HG03520 (cell line): ENCODE measurements at regions not wholly inside any gene's neighbourhood (a gene's known extent, or its start where the extent isn't known, plus 50 kb on each side); places are given as distances from the start of the nearest gene placed in this dataset.
"Not testable (repeated sequence)": the region's sequence is repeated elsewhere in the genome, so short reads cannot be mapped to it uniquely, and the experiment has no call there.

Source experiments
- ATAC-seq: cut with Tn5 transposase; IDR thresholded peaks from one replicate; pipeline ENCODE4 v1.9.1; 2021; ENCODE audit warnings: mild to moderate bottlenecking, moderate library complexity; ENCODE audit not compliant: unreplicated experiment

DNA sequence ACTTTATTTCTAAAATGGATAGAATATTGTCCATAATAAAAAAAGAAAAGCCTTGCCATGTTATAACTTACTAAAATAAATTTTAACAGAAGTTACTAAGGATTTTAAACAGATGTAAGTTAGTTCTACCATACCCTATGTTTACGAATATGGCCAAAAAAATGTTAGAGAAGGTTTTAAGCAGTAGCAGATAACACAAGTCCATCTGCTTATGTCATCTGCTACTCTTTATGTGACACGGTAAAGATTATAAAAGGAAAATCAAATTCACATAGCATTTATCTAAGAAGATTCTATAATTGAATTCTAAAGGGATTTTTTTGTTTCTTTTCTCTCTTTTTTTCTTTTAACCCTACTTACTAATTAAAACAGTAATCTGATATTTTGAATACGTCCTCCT, 114.2 kb upstream of the MIR17HG start:
- ATAC-seq, result no peak

DNA sequence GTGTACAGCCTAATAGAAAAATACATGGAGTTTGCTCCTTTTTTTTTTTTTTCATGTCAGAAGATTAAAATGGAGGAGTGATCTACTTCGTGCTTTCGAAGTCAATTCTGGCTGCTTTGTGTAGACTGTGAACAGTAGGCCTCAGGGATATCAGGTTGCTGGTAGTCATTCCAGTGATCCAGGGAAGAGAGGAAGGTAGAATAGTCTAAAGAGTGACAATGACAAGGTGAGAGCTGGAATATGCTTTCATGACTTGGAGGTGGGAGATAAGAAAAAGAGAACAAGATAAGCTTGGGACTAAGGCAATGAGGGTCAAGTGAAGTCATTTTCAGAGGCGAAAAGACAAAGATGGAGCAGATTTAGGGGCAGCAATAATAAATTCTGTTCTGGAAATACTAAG, 111.3 kb upstream of the MIR17HG start:
- ATAC-seq, result no peak

DNA sequence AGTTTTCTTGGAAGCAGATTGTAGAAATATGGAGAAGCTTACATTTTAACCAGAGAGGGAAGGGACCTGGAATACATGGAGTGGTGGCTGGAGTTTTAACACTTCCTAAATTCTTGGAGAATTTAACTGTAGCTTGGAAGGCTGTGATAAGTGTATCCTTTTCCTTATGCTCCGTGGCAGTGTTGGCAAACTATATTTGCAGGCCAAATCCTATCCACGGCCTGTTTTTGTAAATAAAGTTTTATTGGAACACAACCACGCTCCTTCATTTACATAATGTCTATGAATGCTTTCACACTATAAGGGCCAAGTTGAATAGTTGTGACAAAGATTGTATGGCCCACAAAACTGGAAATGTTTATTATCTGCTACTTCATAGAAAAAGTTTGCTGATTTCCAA, 110.6 kb upstream of the MIR17HG start:
- ATAC-seq, result no peak

DNA sequence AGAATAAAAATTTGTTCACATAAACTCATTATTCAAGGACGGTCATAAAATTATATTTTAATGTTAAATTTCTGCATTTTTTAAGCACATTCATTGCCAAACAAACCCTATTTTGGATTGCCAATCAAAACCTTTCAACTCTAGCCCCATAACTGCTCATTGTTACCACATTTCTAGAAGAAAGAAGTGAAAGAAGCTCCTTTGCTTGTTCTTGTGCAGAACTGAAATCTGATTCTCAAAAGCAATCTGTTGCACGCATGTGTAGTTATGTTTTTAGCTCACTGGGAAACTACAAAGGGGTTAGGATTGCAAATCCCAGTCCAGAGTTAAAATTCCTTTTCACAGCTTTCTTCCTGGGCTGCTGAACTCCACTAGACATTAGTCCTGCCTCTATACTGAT, 109.5 kb upstream of the MIR17HG start:
- ATAC-seq, result no peak

DNA sequence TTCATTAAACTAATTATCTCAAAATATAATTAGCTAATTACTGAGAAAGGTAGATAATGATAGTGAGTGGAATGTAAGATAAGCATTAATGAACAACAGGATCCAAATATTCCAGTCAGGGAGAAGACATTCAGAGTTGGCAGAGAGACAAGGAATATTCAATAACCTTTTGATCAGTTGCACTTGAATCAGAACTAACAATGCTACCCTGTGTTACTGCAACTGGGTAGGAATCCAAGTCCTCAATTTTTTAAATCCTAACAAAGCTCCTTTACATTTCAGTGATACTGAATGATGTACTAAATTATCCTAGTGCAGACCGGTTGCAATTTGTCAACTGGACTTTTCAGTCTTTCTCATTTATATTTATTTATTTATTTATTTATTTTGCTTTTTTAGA, 107.1 kb upstream of the MIR17HG start:
- ATAC-seq, result no peak

DNA sequence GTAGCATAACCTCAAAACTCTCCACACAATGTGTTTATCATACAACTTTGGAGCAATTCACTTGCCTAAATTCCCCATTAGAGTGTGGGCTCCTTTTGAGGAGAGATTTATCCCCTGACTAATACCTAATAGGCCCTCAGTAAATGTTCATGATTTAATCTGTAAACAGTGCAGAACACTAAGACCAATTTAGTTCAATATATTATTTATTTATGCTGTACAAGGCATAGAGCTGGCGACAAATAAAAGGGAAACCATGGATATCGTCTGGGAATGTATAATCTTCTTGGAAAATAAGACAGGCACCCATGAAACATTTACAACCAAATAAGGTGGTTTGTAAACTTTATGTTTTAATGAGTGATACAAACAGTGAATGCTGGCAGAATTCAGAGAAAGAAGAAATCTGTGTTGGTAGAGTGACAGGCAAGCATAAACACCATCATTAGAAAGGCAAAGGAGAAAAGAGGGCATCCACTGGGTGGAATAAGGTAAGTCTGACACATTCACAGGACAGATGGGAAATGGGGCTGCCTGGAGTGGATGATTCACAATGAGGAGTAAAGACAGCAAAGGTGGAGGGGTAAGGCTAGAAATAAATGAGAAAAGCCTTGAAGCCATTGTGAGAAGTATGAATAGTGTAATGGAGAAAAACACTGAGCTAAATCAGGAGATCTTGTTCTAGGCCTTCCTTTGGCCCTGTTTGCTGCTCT, 106.1 kb upstream of the MIR17HG start:
- no peak for ATAC-seq

DNA sequence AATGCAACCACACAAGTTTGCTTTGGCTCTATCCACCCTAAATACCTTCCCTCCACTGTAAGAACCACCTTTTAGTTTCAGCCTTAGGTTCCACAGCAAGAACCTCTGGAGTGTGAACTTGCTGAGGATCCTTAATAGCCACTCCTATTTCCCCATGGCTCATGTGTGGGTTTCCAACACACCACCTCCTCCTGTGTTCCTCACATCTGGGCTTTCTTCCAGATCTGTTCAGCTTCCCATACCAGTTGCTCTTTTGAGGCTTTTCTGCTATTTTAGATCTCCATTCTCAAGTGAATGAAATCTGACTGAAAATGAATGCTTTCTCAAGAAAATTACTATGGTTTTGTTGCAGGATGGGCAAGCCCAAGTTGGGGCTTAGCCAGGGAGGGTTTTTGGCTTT, 104.8 kb upstream of the MIR17HG start:
- no peak for ATAC-seq

DNA sequence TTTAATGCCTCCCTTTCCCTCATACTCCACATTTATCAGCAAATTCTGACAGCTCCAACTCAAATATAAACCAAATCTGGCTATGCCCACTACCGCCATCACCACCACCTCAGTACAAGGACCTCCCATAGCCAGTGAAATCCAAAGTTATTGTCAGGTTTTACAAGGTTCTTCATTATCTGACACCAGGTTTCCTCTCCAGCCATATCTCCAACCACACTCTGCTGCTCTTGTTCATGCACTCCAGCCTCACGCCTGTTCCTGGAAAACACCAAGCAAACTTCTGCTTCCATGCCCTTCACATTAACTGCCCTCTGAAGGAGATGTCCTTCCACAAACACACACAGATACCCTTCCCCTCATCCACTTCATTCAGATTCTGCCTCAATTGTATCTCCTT, 102.2 kb upstream of the MIR17HG start:
- no peak for ATAC-seq

DNA sequence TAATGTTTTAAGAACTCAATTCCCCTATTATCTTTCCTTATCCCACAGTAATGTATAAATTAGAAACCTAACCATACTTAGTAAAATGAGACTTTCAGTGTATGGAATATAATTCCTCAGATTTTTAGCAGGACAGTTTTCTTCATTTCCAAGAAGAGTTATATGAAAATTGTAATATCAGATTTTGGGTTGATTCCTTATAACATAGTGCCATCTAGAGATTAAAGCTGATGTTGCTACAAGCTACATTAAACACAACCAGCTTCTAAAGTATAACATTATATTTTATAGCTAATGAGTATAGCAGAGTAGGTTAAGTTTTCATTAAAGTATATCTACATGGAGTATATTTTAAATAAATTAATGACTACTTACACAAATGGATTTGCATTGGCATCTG, 99.7 kb upstream of the MIR17HG start:
- no peak for ATAC-seq

DNA sequence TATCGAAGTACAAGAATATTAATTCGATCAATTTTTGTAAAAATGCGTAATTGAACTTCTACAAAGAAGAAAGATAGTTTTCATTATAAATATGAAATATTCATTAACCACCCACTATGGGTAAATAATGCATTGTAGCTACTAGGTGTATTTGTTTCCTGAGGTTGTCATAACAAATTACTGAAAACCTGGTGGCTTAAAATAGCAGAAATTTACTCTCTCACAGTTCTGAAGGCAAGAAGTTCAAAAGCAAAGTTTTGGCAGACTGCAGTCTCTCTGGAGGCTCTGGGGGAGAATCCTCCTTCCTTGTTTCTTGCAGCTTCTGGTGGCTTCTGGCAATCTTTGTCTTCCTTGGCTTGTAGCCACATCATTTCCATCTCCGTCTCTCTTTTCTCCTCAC, 99.2 kb upstream of the MIR17HG start:
- ATAC-seq, result no peak

DNA sequence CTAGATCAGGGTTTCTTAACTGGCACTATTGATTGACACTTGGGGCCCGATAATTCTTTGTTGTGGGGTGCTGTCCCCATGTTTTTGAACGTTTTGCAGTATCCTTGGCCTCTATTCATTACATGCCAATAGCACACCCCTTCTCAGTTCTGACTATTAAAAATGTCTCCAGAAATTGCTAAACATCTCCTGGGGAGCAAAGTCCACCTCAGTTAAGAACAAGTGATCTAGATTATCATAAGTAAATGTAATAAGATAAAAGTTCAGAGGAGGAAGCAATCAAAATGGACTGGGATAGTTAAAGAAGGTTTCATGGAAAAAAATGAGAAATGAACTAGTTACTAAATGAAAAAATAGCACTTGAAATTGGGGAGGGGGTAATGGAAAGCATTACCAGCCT, 98.1 kb upstream of the MIR17HG start:
- no peak for ATAC-seq

DNA sequence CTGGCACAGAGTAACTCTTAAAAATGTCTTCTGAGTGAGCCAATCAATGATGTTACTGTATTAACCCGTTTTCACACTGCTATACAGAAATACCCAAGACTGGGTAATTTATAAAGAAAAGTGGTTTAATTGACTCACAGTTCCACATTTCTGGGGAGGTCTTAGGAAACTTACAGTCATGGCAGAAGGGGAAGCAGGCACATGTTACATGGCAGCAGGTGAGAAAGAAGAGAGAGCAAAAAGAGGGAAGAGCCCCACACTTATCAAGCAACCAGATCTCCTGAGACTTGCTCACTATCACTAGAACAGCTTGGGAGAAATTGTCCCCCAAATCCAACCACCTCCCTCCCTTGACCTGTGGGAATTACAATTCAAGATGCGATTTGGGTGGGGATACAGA, 97.6 kb upstream of the MIR17HG start:
- ATAC-seq, result no peak

DNA sequence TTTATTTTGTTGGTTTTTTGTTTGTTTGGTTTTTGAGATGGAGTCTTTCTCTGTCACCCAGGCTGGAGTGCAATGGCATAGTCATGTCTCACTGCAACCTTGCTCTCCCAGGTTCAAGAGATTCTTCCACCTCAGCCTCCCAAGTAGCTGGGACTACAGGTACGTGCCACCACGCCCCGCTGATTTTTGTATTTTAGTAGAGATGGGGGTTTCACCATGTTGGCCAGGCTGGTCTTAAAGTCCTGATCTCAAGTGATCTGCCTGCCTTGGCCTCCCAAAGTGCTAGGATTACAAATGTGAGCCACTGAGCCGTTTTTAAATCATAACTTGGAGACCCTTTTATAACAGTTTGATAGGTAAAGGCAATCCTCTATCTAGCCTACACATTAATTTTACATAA, 95.9 kb upstream of the MIR17HG start:
- not testable (repeated sequence) for ATAC-seq

DNA sequence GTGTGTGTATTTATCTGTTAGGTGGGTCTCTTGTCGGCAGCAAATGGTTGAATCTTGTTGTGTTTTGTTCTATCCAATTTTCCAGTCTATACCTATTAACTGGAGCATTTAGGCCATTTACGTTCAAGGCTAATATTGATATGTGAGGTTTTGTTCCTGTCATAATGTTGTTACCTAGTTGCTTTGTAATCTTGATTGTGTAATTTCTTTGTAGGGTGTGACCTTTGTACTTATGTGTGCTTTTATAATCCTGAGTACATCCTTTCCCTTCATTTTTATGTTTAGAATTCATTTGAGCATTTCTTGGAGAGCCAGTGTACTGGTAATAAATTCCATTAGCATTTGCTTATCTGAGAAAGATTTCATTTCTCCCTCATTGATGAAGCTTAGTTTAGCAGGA, 83.0 kb upstream of the MIR17HG start:
- ATAC-seq, result no peak

DNA sequence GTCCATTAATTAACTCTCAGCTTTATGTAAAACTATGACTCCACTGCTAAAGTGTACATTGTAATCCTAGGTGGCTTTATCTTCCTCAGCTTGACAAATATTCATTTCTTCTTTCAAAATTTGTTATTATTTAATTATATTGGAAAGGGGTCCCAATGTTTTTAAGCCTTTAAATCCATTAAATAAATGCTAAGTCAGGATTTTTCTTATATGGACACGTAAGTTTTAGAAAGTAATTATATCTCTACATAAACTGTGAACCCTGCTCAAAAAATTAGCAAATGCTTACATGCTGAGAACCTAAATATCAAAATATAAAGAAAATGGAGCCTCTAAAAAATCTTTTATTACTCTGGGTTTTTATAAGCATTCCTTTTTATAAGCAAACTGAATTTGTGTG, 78.2 kb upstream of the MIR17HG start:
- ATAC-seq, result no peak

DNA sequence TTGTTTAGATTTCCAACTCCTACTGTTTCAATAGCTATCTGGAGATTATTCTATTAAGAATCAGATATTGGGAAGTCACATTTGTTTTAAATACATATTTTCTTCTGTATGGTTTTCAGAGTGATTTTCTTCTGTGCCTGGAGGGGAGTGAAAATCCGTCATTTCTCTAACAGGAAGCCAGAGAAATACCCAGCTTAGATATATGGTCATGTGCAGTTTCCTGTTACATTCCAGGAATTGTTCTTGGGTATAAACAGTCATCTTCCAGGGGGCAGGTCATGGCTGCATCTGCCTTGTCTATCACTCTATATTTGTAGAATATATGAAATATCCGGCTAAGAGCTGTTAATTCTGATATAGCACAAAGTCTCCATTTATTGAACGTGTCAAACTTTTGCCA, 77.5 kb upstream of the MIR17HG start:
- ATAC-seq, result no peak

DNA sequence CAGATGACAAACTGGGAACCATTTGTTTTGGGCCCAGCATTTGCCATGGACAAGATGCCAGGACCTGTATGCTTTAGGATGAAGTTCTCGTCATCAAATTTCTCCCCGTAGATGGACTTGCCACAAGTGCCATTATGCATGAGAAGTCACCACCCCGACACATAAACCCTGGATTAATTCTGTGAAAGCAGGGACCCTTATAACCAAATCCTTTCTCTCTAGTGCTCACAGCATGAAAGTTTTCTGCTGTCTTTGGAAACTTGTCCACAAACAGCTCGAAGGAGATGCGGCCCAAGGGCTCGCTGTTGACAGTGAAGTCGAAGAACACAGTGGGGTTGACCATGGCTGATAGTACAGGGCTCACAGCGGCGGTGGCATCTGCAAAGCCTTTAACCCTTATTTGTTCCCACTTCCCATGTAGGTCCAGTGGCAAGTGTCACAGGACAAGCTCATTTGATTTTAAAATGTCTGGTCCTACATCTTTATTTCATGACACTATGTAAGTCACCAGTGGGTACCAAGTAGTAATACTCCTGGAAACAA, 75.2 kb upstream of the MIR17HG start:
- ATAC-seq, result no peak

DNA sequence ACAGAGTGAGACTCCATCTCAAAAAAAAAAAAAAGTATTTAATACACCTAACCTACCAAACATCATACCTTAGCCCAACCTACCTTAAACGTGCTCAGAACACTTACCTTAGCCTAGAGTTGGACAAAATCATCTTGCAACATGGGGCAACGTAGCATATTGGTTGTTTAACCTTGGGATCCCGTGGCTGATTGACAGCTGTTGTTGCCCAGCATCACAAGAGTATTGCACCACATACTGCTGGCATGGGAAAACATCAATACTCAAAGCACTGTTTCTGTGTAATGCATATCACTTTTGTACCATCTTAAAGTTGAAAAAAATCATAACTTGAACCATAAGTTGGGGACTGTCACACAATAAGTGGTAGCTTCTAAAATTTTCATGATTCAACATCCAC, 73.8 kb upstream of the MIR17HG start:
- ATAC-seq, result no peak

DNA sequence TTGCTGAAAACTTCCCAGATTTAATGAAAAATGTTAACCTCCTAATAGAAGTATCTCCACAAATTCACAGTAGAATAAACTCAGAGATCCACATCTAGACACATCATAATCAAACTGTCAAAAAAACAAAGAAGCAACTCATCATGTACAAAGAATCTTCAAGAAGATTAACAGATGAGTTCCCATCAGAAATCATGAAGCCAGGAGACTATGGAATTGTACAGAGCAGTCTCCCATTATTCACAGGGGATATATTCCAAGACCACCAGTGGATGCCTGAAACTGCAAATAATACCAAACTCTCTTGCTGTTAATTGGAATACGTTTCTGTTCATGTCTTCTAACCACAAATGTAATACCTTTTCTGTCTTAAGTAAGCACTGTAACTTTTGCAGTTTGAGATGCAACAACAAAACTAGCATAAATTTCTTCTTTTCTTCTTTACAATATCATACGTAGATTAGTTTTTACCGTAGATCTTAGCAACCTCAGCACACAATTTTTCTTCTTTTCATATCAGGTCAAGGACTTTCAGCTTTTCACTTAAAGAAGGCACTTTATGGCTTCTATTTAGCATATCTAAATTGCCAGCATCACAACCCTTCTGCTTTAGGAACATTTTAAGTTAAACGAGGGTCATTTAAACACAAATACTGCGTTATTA, 70.3 kb upstream of the MIR17HG start:
- ATAC-seq, result no peak

DNA sequence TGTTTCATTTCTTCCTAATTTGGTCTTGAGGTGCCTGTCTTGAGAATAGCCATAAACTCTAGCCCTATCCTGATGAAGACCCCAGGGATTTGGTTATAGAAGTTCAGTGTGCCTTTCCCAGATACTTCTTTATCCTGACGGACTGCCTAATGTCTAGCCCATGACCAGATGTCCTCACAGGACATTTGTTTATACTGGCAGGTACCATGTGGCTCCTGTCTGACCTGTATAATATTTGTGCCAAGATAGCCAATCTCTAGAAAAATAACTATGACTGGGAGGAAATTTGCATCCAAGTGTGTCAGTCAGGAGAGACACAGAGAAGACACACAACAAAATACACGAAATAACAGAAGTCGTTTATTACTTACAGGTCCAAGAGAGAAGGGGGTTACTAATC, 69.2 kb upstream of the MIR17HG start:
- no peak for ATAC-seq

DNA sequence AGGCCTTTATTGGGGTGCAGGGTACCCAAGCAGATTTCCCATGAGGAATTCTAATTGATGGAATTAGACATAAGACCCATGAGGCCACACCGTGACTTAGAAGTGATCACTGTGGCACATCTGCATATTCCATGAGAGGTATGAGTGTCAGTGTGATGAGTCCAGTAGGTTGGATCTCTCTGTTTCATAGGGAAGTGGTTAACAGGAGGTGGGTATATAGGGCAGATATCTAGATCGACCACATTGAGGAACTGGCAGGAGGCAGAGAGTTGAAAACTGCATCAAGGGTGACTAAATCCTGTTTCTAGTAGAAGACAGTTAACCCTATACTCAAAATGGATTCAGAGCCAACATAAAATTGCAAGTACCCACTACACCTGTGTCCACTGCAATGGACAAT, 68.6 kb upstream of the MIR17HG start:
- ATAC-seq, result no peak

DNA sequence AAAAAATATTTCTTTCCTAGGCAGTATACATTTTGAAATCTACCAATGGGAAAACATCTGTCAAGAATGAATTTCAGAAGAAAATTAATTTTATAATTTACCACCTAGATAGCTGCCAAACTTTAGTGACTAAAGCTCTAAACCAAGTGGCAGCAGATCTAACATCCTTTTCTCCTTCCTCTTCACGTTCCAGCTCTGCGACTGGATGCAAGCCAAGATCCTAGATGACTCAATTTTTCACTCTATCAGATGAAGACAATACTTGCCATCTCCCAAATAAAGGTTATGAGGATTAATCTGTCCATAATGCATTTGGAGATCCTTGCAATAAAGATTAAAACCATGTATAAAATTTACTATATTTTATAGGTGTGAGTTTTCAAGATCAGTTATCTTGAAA, 66.7 kb upstream of the MIR17HG start:
- ATAC-seq, result no peak

DNA sequence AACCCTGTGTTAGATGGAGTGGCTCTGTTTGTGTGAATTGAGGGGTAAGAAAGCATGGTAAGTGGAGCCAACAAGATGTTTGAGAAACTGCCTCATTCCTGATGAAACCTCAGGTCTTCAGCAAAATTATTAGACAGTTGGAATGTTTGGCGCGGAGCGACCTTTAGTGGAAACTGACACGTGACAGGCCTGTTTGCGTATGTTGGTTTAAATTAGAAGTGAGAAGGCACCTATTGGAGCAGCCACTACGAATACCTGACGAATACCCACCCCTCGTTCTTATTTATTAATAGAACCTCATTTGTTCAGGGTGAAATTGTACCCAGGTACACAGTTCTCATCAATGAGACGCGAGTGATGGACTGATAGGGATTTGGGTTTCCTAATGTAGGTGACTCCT, 63.2 kb upstream of the MIR17HG start:
- ATAC-seq, result no peak
